Left ventricle myocardium inferior (tissue), 1 donor: ENCODE measurements at regions not wholly inside any gene's neighbourhood (a gene's known extent, or its start where the extent isn't known, plus 50 kb on each side); places are given as distances from the start of the nearest gene placed in this dataset.

ENCODE experiments used
- DNase-seq: peaks from one replicate; pipeline ENCODE4 v3.0.0-alpha.2; 2020
- H3K27ac ChIP-seq: fragments of 200-600 bp; replicated peaks from 2 replicates; pipeline ENCODE4 v1.8.0; 2021
- H3K27me3 ChIP-seq: fragments of 200-600 bp; 2 replicates; pipeline ENCODE4 v1.8.0; 2021; ENCODE audit warnings: low read depth
- H3K36me3 ChIP-seq: fragments of 200-600 bp; 2 replicates; pipeline ENCODE4 v1.8.0; 2021
- H3K4me1 ChIP-seq: fragments of 200-600 bp; 2 replicates; pipeline ENCODE4 v1.8.0; 2021
- H3K4me3 ChIP-seq: fragments of 200-600 bp; 2 replicates; pipeline ENCODE4 v1.8.0; 2021; ENCODE audit warnings: mild to moderate bottlenecking, moderate library complexity
- H3K9me3 ChIP-seq: fragments of 200-600 bp; replicated peaks from 2 replicates; pipeline ENCODE4 v1.8.0; 2021
- CTCF ChIP-seq: fragments of 200-600 bp; IDR thresholded peaks from 2 replicates; pipeline ENCODE4 v1.8.0; 2021; ENCODE audit warnings: antibody characterized with exemption, mild to moderate bottlenecking, borderline replicate concordance
- intact Hi-C: fragments of 100-400 bp; cut with micrococcal nuclease; formaldehyde crosslinking; loops from one replicate; pipeline ENCODE4 v1.11.0; 2022
- donor health status: DM: no; HTN: yes; CAD: no; lungs with severe emphysema.

GRCh38 chr12:67457778-67458665 is 188.9 kb downstream of the CAND1 start:
- no peak overlapping the region for H3K4me3 ChIP-seq
- peak; percentile 53 for TF ChIP-seq CTCF
- H3K27me3 ChIP-seq, result no peaks in the 10 kb centered on the region
- no peak for DNase-seq
- H3K4me1 ChIP-seq, result peaks cover 59% of the 10 kb centered on the region
- peak overlapping the region; percentile 47 for H3K27ac ChIP-seq
- no peaks in the 10 kb centered on the region for H3K36me3 ChIP-seq
- intact Hi-C loops, result no loop called here
- no peaks in the 10 kb centered on the region for H3K9me3 ChIP-seq

- no peaks in the 10 kb centered on the region for H3K36me3 ChIP-seq
- no peak for DNase-seq
- TF ChIP-seq CTCF, result no peak
- intact Hi-C loops, result no loop called here
- H3K4me1 ChIP-seq, result peaks cover 69% of the 10 kb centered on the region
- no peak overlapping the region for H3K4me3 ChIP-seq
- H3K27me3 ChIP-seq, result no peaks in the 10 kb centered on the region
- no peaks in the 10 kb centered on the region for H3K9me3 ChIP-seq
- no peak overlapping the region for H3K27ac ChIP-seq
Observed at GRCh38 chr12:67459173-67459572, 189.4 kb upstream of the DYRK2 start.

GRCh38 chr12:67459578-67459977 is 189.0 kb upstream of the DYRK2 start:
- Histone ChIP-seq H3K36me3 (no peaks in the 10 kb centered on the region), H3K27ac (no peak overlapping the region), H3K27me3 (no peaks in the 10 kb centered on the region), H3K4me3 (no peak overlapping the region), H3K9me3 (no peaks in the 10 kb centered on the region), H3K4me1 (peaks cover 69% of the 10 kb centered on the region)
- no peak for TF ChIP-seq CTCF
- intact Hi-C loops, result no loop called here
- DNase-seq, result no peak

- H3K9me3 ChIP-seq, result no peaks in the 10 kb centered on the region
- peaks cover 63% of the 10 kb centered on the region for H3K4me1 ChIP-seq
- TF ChIP-seq CTCF, result no peak
- H3K27me3 ChIP-seq, result no peaks in the 10 kb centered on the region
- no peak overlapping the region for H3K27ac ChIP-seq
- intact Hi-C loops, result no loop called here
- H3K4me3 ChIP-seq, result no peak overlapping the region
- no peaks in the 10 kb centered on the region for H3K36me3 ChIP-seq
- no peak for DNase-seq
Observed at GRCh38 chr12:67460388-67460787, 188.2 kb upstream of the DYRK2 start.

GRCh38 chr12:67468549-67469245 is 179.8 kb upstream of the DYRK2 start:
- no peaks in the 10 kb centered on the region for H3K36me3 ChIP-seq
- H3K4me1 ChIP-seq, result peaks cover 37% of the 10 kb centered on the region
- H3K4me3 ChIP-seq, result no peak overlapping the region
- no peak for TF ChIP-seq CTCF
- intact Hi-C loops, result no loop called here
- no peak overlapping the region for H3K27ac ChIP-seq
- no peak for DNase-seq
- peaks cover 19% of the 10 kb centered on the region for H3K9me3 ChIP-seq
- no peaks in the 10 kb centered on the region for H3K27me3 ChIP-seq
